Skin of body (tissue), 1 donor: ENCODE measurements at regions not wholly inside any gene's neighbourhood (a gene's known extent, or its start where the extent isn't known, plus 50 kb on each side); places are given as distances from the start of the nearest gene placed in this dataset.

Experiments
- DNase-seq: peaks from one replicate; lab custom pipeline; 2025; lab: John Stamatoyannopoulos, UW

GRCh38 chr6:3643921-3644738, 107.4 kb downstream of the PXDC1 start:
- no peak for DNase-seq

GRCh38 chr6:3640868-3641267, 110.6 kb downstream of the PXDC1 start:
- DNase-seq = no peak

GRCh38 chr6:3638662-3639061, 112.9 kb downstream of the PXDC1 start:
- DNase-seq = no peak

- DNase-seq = no peak
These were observed 115.5 kb downstream of the PXDC1 start for GRCh38 chr6:3636060-3636459.

- no peak for DNase-seq
These were observed 116.0 kb downstream of the PXDC1 start for GRCh38 chr6:3635482-3635881.

GRCh38 chr6:3634280-3634816, 117.2 kb downstream of the PXDC1 start:
- DNase-seq = no peak

GRCh38 chr6:3633711-3634110, 117.8 kb downstream of the PXDC1 start:
- no peak for DNase-seq

GRCh38 chr6:3631877-3632276, 119.6 kb downstream of the PXDC1 start:
- DNase-seq = no peak

- DNase-seq = no peak
These were observed 120.3 kb downstream of the PXDC1 start for GRCh38 chr6:3631186-3631585.

GRCh38 chr6:3630258-3630835, 121.2 kb downstream of the PXDC1 start:
- no peak for DNase-seq

- DNase-seq = no peak
These were observed 123.3 kb downstream of the PXDC1 start for GRCh38 chr6:3627956-3628835.

- no peak for DNase-seq
These were observed 124.0 kb downstream of the PXDC1 start for GRCh38 chr6:3627501-3627900.

- DNase-seq = no peak
These were observed 125.4 kb downstream of the PXDC1 start for GRCh38 chr6:3625980-3626563.

- DNase-seq = no peak
These were observed 126.1 kb downstream of the PXDC1 start for GRCh38 chr6:3625149-3625979.

GRCh38 chr6:3624250-3625136, 127.0 kb downstream of the PXDC1 start:
- DNase-seq = no peak

- no peak for DNase-seq
These were observed 127.9 kb downstream of the PXDC1 start for GRCh38 chr6:3623451-3624249.

GRCh38 chr6:3621411-3621810, 130.1 kb downstream of the PXDC1 start:
- no peak for DNase-seq

GRCh38 chr6:3620937-3621336, 130.6 kb downstream of the PXDC1 start:
- no peak for DNase-seq

GRCh38 chr6:3620389-3620788, 131.1 kb downstream of the PXDC1 start:
- no peak for DNase-seq
